WTC11 (cell line): ENCODE measurements at regions not wholly inside any gene's neighbourhood (a gene's known extent, or its start where the extent isn't known, plus 50 kb on each side); places are given as distances from the start of the nearest gene placed in this dataset.

Source experiments
- TF ChIP-seq, protein P1 (sequence below): fragments of 200-600 bp; IDR thresholded peaks from 2 replicates; pipeline ENCODE4 v1.8.0; 2022; ENCODE audit warnings: antibody characterized with exemption
- TF ChIP-seq, protein P2 (sequence below): sonication (generic); formaldehyde crosslinking; IDR thresholded peaks from 2 replicates; pipeline ENCODE4 v1.8.0; 2022; ENCODE audit warnings: missing genetic modification reagents
- TF ChIP-seq, protein P3 (sequence below): sonication (generic); formaldehyde crosslinking; IDR thresholded peaks from 2 replicates; pipeline ENCODE4 v1.8.0; 2023; ENCODE audit warnings: missing genetic modification reagents

DNA sequence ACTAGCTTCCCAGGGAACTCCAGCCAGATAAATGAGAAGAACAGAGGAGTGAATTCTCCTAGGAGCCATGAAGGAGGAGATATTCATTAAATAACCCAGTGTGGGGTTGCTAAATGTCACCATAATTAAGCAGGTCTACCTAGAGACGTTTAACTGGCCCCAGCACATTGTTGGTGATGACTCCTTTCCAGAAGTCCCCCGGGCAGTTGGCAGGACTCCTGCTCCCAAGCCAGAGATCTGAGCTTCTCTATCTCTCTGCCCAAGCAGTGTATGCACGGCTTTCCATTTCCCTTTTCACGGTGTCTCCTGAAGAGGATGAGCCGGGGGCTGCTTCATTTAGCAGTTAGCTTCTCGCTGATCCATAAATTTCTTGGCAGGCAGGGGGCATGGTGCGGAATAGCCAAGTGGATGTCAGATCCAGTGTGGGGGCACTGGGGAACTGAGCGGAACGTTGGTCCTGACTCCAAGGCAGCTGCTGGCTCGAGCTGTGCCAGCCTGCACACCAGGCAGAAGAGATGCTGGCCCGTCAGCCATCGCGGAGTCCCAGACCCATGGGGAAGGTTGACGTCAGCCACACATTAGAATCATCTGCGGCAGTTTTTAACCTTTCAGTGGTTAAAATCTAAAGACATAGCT, 142.0 kb upstream of the NPY start:
- TF ChIP-seq, protein P1, sequence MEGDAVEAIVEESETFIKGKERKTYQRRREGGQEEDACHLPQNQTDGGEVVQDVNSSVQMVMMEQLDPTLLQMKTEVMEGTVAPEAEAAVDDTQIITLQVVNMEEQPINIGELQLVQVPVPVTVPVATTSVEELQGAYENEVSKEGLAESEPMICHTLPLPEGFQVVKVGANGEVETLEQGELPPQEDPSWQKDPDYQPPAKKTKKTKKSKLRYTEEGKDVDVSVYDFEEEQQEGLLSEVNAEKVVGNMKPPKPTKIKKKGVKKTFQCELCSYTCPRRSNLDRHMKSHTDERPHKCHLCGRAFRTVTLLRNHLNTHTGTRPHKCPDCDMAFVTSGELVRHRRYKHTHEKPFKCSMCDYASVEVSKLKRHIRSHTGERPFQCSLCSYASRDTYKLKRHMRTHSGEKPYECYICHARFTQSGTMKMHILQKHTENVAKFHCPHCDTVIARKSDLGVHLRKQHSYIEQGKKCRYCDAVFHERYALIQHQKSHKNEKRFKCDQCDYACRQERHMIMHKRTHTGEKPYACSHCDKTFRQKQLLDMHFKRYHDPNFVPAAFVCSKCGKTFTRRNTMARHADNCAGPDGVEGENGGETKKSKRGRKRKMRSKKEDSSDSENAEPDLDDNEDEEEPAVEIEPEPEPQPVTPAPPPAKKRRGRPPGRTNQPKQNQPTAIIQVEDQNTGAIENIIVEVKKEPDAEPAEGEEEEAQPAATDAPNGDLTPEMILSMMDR = no peak
- TF ChIP-seq, protein P2, sequence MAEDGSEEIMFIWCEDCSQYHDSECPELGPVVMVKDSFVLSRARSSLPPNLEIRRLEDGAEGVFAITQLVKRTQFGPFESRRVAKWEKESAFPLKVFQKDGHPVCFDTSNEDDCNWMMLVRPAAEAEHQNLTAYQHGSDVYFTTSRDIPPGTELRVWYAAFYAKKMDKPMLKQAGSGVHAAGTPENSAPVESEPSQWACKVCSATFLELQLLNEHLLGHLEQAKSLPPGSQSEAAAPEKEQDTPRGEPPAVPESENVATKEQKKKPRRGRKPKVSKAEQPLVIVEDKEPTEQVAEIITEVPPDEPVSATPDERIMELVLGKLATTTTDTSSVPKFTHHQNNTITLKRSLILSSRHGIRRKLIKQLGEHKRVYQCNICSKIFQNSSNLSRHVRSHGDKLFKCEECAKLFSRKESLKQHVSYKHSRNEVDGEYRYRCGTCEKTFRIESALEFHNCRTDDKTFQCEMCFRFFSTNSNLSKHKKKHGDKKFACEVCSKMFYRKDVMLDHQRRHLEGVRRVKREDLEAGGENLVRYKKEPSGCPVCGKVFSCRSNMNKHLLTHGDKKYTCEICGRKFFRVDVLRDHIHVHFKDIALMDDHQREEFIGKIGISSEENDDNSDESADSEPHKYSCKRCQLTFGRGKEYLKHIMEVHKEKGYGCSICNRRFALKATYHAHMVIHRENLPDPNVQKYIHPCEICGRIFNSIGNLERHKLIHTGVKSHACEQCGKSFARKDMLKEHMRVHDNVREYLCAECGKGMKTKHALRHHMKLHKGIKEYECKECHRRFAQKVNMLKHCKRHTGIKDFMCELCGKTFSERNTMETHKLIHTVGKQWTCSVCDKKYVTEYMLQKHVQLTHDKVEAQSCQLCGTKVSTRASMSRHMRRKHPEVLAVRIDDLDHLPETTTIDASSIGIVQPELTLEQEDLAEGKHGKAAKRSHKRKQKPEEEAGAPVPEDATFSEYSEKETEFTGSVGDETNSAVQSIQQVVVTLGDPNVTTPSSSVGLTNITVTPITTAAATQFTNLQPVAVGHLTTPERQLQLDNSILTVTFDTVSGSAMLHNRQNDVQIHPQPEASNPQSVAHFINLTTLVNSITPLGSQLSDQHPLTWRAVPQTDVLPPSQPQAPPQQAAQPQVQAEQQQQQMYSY = no peak
- TF ChIP-seq, protein P3, sequence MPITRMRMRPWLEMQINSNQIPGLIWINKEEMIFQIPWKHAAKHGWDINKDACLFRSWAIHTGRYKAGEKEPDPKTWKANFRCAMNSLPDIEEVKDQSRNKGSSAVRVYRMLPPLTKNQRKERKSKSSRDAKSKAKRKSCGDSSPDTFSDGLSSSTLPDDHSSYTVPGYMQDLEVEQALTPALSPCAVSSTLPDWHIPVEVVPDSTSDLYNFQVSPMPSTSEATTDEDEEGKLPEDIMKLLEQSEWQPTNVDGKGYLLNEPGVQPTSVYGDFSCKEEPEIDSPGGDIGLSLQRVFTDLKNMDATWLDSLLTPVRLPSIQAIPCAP (CRISPR knock-in tag) = no peak
